Fibroblast of villous mesenchyme (primary cell): ENCODE measurements at regions not wholly inside any gene's neighbourhood (a gene's known extent, or its start where the extent isn't known, plus 50 kb on each side); places are given as distances from the start of the nearest gene placed in this dataset.

Source experiments
- DNase-seq: peaks from one replicate; pipeline ENCODE4 v3.0.0-alpha.2; 2010; ENCODE audit warnings: low read depth
- H3K4me3 ChIP-seq: 2 replicates; pipeline ENCODE4 v1.5.1; 2011; ENCODE audit warnings: low read depth, mild to moderate bottlenecking, low read length
- CTCF ChIP-seq: IDR thresholded peaks from 2 replicates; pipeline ENCODE4 v1.5.1; 2012; ENCODE audit warnings: low read depth, mild to moderate bottlenecking, low read length; ENCODE audit not compliant: insufficient read depth

- H3K4me3 ChIP-seq = no peak overlapping the region
- DNase-seq = no peak
- no peak for TF ChIP-seq CTCF
These were observed 431.4 kb upstream of the DCC start for GRCh38 chr18:51908598-51908944.

GRCh38 chr18:51911584-51911983, 428.4 kb upstream of the DCC start:
- DNase-seq = no peak

GRCh38 chr18:51912381-51912780, 427.6 kb upstream of the DCC start:
- no peak for DNase-seq
- TF ChIP-seq CTCF = no peak
- no peak overlapping the region for H3K4me3 ChIP-seq

More at GRCh38 chr18:51911584-51911983, 428.4 kb upstream of the DCC start:
- H3K4me3 ChIP-seq = no peak overlapping the region
- no peak for TF ChIP-seq CTCF

- TF ChIP-seq CTCF = no peak
- no peak for DNase-seq
- no peak overlapping the region for H3K4me3 ChIP-seq
These were observed 424.8 kb upstream of the DCC start for GRCh38 chr18:51915176-51915575.

GRCh38 chr18:51921862-51922261, 418.1 kb upstream of the DCC start:
- no peak for TF ChIP-seq CTCF

GRCh38 chr18:51933903-51934302, 406.1 kb upstream of the DCC start:
- TF ChIP-seq CTCF = no peak
- DNase-seq = no peak
- H3K4me3 ChIP-seq = no peak overlapping the region

More at GRCh38 chr18:51921862-51922261, 418.1 kb upstream of the DCC start:
- no peak for DNase-seq
- H3K4me3 ChIP-seq = no peak overlapping the region

- DNase-seq = no peak
- no peak overlapping the region for H3K4me3 ChIP-seq
- no peak for TF ChIP-seq CTCF
These were observed 403.9 kb upstream of the DCC start for GRCh38 chr18:51936115-51936514.
